GM19043 (cell line): ENCODE measurements at regions not wholly inside any gene's neighbourhood (a gene's known extent, or its start where the extent isn't known, plus 50 kb on each side); places are given as distances from the start of the nearest gene placed in this dataset.

Experiments
- ATAC-seq: cut with Tn5 transposase; IDR thresholded peaks from one replicate; pipeline ENCODE4 v1.9.1; 2021; ENCODE audit warnings: low read depth; ENCODE audit not compliant: unreplicated experiment

DNA sequence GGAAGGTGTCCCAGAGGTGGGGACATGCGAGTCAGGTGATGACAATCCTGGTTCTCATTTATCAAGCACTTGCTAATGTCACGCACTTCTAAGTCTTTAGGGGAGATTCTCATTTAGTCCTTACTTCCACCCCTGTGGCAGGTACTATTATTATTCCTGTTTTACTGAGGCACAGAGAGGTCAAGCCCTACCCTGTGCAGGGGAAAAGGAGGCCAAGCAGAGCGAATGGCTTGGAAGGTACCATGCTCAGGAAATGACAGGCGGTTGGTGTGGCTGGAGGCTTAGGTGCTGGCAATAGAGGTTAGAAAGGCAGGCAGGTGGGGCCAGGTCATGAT is 268.9 kb downstream of the UACA start:
- no peak for ATAC-seq

DNA sequence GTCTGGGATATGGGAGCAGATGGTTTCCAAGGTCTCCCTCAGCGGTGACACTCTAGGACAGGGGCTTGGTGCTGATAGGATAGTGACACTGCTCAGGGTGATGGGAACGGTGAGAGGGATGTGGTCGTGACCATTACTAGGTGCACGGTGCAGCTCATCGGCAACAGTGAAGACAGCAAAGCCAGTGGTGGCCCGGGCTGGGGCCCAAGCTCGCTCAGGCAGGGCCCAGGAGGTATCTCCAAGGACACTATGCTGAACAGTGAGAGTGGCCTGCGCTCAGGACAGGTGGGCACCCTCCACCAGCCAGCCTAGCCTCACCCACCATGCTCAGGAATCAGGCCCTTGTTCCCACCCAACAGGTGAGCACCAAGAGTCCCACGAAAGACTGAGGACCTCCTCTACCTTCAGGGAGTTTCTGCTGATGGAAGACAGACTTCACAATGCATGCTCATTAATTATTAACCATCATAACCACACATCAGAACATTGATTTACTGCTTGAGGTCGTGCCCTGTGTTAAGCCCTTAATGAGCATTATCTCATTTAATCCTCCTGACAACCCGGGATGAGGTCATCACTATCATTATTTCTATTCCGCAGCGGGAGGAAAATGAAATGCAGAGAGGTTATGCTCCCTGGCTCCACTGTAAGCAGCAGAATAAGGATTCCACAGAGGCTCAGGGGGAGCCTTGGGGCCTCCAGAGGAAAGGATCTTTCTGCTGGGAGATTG is 269.4 kb downstream of the UACA start:
- ATAC-seq, result no peak

DNA sequence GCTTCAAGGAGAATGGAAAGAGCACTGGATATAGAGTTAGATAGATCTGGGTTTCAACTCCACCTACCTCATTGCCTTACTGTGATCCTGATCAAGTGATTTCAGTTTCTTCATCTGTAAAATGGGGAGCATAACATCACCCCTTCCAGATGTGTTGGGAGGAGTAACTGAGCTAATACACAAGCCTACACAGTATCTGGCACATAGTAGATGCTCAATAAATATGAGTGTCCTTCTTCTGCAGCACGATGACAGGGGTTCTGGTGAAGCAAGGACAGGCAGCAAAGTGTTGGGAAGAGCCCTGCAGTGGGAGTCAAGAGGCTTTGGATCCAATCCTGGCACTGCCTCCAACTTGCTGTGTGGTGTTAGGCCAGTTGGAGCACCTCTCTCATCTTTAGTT is 270.0 kb downstream of the UACA start:
- no peak for ATAC-seq

DNA sequence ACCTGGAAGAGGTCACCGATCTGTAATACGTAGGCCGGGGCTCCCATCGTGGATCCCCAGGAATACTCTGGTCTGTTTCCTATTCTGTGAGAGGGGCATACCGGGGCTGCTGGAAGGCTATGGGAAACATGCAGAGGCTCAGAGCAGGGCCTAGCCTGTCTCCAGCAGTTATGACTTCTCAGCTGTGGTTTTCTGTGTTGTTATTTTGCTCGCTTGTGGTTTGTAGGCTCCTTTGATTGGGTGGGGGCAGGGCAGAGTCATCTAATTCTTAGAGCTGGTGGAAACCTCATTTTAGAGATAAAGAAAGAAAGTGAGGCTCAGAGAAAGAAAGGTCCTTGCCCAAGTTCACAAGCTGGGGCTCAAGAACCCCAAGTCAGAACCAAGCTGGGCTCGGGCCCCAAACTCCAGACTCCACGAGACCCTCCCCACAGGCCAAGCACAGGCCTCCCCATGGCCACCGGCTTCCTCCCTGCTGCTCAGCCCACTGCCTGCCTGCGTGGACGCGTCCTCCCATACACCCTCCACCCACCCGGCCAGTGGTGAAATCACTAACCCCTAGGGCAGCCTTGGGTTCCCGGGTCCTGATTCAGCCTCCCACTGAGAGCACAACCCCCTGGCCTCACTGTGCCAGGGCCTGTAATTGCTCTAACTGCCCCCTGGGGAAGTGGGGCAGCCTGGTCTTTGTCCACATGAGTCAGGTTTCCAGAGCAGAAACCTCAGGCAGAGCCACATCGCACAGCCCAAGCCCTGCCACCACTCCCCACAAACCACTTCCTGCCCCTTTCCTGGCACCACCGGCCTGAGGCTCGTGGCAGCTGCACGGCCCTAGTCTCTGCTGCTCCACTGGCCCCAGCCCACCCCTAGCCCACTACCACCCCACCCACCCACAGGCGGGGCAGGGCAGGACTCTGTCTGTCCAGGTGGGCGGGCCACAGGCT is 270.8 kb downstream of the UACA start:
- no peak for ATAC-seq

DNA sequence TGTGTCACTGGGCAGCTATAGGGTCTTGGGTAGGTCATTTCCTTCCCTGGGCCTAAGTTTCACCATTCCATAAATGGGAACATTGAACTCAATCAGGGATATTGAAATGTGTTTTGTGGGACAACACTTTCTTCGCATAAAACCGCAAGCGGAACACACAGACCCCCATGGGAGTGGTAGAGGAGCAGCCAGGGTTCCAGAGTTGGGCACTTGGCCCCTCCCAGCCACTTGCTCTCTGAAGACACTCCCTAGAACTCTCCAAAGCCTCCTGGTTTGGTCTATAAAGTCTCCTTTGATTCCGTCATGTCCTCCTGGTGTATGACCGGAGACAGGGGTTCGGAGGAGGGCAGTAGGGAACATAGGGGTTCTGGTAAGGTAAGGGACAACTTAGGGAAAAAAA is 271.7 kb downstream of the UACA start:
- no peak for ATAC-seq

DNA sequence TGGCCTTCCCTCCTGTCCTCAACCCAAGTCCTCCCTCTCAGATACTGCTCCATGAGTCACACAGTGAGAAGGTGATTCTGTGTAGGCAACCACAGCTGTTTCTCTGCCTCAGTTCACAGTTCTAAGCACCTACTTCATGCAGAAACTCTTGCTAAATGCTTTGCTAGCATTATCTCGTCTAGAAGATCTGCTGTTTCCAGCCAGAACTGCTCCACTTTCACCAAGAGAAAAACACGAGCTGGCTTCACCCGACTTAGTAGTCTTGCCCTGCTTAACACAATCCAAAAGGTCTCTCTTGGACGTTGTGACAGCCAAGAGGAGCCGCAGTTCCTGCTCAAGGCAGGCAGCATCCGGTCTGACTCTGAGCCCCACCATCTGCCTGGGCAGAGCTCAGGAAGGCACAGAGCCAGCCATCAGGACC is 272.1 kb downstream of the UACA start:
- ATAC-seq, result no peak

DNA sequence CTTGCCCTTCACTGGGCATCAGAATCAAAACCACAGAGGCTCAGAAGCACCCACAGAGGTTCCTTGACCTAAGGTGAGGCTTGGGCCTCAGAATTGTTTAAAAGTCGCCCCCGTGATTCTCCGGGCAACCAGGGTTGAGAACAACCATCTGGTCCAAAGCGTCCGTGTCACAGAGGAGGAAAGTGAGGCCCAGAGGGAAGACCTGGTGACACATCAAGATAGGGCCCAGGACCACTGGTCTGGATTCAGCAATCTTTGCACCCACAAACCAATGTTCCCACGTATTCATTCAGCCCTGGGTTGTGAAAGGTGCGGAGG is 272.6 kb downstream of the UACA start:
- ATAC-seq, result no peak

DNA sequence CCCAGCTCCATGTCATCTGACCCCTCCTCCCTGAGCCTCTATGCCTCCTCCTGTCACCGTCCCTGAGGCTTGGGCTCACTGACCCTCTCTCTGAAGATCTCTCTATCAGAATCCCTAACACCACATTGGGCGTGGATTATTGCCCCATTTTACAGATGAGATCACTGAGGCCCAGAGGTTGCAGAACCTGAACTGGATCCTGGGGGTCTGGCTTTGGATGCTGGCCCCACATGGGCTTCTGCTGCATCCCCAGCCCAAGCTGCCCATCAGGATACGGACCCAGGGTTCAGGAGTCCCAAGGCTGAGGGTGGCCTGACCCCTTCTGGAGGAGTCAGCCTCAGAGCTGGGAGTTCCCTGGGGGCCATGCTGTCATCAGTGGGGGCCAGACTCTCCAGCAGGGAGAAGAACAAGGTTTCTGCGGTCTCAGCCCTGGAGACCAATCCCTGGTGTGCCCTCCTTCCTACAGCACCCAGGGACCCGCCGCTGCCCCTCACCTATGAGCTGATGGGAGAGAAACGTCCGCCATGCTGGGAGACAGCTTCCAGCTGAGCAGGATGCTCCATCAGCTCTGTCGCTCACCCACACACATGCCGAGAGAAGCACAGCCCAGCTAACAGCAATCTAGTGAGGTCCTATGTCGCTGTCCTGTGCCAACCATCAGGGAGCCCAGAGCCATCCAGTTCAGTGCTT is 273.1 kb downstream of the UACA start:
- no peak for ATAC-seq

DNA sequence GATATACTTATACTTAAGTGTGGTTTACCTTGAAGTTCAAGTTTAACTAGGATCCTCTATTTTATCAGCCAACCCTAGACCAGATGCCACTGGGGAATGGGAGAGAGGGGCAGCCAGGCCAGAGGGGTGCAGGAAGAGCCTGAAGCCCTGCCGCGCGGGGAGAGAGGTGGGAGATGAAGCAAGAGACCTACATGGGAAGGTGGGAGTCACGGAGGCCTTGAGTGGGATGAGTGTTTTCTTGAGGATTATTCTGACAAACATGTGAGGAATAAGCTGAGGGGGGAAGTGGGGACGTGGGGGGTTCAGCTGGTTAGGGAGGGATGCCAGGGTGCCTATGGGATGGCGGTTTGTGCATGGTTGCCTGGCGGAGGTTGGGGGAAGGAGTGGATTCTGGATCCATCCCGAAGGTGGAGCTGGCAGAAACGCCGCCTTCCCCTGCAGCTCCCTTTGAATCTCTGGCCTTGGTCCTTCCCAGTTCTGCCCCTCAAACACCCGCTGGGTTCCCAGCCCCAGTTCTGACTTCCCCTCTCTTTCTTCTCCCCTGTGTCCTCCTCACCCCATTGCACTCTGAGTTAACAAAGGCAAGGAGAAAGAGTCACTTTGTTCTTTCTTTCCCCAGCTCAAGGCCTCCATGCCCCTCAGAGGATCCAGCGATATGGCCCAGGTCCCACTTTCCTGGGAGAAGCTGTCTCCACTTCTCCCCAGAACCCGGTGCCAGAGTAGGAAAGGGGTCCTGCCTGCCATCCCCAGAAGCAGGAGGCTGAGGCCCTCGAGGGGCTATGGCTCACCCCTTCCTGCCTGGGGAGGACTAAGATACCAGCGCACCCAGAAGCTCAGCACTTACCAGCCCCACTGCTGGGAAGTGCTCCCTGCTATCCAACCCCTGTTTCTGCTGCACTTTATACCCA is 274.2 kb downstream of the UACA start:
- ATAC-seq, result no peak

DNA sequence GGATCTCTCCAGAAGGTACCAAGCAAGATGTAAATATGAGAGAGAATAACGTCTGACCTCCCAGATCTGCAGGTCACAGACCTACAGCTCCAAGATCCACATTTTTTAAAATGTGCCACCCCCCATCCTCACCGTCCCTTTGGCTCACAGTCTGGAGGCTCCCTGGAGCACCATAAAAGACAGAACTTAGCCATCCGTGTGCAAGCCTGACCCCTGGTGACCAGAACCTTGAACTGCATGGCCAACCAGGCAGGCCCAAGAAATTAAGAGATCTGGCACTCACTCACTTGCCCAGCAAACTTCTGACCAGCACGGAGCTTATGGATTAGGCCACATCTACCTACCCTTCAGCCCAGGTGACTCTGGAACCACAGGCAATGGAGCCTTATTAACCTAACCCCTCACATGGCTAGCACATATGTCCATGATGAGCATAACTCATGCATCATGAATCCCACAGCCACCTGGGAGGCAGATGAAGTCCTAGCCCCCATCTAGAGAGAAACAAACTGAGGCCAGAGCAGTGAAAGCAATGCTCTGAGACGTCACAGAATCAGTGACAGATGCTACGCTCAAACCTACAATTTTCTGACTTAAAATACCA is 275.3 kb downstream of the UACA start:
- ATAC-seq, result no peak

DNA sequence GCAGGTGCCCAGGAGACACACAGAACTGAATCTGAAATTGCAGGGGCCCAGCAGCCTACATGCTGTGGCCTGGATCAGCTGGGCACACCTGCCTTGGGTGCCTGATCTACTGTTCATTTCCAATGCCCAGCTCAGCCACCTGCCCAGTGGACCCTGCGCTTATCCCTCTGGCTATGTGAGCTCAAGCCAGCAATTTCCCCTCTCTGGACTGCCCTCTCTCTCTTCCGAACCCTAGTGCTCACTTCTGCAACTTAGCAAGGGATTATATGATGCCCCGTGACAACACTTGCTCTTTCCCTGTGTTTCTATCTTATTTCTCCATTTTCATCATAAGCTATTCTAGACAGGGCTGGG is 276.0 kb downstream of the UACA start:
- ATAC-seq, result no peak

DNA sequence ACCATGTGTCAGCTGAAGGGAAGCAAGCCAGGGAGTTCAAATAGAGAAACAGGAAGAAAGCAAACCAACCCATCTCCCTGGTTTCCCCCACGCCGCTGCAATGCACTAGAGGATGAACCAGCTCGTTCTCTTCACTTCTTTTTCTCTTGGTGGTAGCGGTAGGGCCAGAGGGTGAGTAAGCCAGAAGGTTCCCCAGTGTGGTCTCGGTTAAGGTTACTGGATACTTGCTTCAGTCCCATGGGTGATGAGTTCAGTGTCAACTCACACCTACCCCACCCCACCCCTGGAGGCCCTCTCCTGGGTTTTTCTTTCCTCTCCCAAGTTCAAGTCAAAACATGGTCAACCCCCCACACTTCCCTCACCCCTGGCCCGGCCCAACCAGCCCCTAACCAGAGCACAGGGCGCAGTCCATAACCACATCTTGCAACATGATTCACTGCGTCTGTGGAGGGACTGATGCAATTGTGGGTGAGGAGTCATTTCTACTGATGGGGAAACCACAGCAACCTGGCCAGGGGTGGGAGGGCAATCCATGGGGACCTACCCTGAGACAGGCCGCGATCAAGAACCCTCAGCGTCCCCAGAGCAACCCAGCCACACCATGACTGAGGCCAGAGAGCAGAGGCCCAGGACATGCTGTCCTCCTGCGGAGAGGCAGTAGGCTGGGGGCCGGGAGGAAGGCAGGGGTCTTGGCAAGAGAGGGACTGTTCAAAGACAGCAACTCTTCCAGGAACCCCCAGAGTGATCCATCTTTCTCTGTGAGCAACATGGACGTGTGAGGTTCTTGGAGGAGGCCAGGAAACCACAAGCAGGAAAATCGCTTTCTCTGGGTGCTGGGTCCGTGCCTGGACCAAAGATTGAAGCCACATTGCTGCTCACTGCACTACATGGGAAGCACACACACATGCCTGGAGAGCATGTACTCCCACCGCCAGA is 276.6 kb downstream of the UACA start:
- peak; percentile 67 for ATAC-seq

DNA sequence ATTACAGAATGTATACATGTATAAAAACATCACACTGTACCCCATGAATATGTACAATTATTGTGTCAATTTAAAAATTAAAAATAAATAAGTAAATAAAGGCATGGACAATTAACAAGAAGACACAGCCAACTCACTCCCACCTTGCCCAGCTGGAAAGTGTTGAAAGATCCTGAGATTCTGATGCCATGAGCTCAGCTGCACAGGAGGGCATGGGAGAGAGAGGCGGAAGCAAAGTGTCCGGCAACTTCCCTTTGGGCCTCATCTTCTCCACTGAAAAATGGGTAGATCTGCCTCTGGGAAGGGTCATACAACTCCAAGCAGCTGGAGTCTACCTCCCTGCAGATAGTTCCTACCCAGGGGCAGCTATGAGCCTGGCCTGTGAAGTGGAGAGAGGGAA is 277.3 kb downstream of the UACA start:
- no peak for ATAC-seq

DNA sequence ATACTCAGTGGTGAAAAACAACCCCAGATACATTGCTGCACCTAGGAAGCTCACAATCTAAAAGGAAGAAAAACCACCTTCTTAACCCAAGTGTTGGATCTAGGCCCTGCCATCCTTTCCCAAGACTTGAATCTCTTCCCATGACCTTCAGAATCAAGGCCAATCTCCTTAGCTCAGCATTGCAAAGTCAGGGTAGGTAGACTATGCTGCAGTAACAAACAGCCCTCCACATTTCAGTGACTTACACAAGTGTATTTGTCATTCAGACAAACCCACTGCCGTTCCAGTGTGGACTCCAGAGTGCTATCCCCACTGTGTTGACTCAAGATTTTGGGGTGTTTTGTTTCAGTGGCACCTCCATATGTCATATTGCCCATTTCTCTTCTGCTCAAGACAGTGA is 278.4 kb downstream of the UACA start:
- ATAC-seq, result no peak

DNA sequence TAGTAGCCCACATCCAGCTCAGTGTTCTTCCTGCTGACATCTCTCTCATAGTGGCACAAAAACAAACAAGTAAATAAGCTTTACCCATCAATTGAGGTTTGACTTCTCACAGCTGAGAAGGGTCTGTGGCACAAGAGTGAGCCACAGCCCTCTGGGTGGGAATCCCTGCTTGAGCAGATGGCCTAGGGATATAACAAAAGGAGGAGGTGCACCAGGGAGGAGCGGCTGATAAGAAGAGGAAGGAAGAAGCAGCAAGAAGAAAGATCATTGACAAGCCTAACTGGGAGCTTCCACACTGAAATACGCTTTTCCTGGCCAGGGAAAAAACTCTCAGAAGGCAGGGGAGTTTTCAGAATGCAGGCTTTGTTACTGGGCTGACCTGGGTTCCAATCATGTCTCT is 279.8 kb downstream of the UACA start:
- no peak for ATAC-seq

DNA sequence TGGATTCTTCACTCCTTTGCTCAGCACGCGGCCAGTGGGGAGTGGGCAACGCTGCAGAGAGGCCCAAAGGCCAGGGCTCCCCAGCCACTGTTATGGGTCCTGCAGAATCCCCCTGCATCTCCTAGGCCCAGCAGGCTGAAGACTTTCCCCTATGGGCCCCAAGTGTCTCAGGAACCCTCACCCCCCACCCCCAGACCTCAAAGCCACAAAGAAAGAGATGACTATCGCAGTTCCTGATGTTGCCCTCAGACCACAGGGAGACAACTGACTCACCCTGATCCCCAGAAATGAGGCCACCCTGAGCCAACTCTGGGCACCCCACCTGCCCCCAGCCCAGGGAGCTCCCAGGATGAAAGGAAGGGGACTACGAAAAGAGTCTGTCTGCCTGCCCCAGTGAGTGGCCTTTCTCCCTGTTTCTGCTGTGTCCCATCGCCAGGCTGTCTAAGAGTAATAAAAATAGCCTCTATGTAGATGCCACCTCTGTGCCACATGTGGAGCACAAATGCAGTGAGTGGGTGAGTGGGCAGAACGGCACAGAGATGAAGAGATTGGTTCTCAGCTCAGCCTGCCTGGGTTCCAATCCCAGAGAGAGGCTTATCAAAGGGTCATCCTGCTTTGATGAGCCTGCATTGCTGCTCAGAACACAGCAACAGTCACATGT is 283.0 kb downstream of the UACA start:
- no peak for ATAC-seq

DNA sequence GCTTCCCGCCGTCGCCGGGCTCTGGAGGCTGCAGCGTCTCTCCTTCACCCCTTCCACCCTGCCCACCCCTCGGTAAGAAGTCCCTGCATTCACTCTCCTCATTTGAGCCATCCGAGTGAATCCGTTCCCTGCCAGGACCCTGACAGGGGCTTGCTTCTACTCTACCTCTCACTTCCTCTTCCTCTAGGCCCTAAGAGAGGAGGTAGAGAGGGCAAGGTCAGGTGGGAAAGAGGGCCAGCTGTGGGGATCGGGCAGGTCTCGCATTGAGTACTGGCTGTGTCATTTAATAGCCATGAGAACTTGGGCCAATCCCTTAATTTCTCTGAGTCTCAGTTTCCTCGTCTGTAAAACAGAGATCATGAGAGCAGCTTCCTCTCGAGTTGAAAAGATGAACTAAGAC is 283.6 kb downstream of the UACA start:
- no peak for ATAC-seq

DNA sequence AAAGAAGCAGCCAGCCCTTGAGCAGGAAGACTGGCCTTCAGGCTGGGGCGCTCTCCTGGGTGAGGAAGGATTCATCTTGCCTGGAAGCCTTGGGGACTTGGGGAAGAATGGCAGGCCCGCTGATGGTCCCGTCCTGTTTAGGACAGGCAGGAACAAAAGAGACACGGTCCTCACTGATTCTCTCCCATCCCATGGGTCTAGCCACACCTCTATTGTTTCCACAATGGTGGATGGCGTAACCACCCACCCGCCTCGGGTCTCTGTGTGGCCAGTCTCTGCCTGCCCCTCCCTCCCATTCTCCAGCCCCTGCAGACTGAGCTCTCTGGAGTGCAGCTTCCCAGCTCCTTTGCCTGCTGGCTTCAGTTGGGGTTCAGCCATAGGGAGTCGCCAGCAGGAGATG is 284.3 kb downstream of the UACA start:
- ATAC-seq, result no peak
